ENCODE measurements at regions not wholly inside any gene's neighbourhood (a gene's known extent, or its start where the extent isn't known, plus 50 kb on each side); places are given as distances from the start of the nearest gene placed in this dataset.

- Histone ChIP-seq H3K36me3 (ENCODE audit: control insufficient read depth in 4 of 4, insufficient read depth in 4 of 4, low read length in 4 of 4) (no peaks in the 10 kb centered on the region), H3K27ac (ENCODE audit: low read depth in 1 of 2, low read length in 1 of 2) (no peak overlapping the region), H3K9ac (ENCODE audit: insufficient read depth in 1 of 2, low read length in 2 of 2) (no peak overlapping the region), H3K4me3 (no peak overlapping the region), H3K27me3 (ENCODE audit: control insufficient read depth in 3 of 3, insufficient read depth in 3 of 3, low read length in 2 of 3) (no peaks in the 10 kb centered on the region), H3K4me1 (ENCODE audit: control insufficient read depth in 5 of 5, insufficient read depth in 5 of 5, low read length in 5 of 5) (peaks cover 0 to 1% (median 0%) of the 10 kb centered on the region in 5 donors), H3K9me3 (ENCODE audit: control insufficient read depth in 4 of 4, insufficient read depth in 3 of 4, low read length in 3 of 4) (peaks cover 0 to 7% (median 0%) of the 10 kb centered on the region in 4 donors)
- DNase-seq (no peak), ATAC-seq (ENCODE audit: insufficient read depth, low FRiP score) (no peak)
- 94 to 95% methylated on average over 4 of the region's 4 CpGs for WGBS, 2 donors
- TF ChIP-seq, protein P1, sequence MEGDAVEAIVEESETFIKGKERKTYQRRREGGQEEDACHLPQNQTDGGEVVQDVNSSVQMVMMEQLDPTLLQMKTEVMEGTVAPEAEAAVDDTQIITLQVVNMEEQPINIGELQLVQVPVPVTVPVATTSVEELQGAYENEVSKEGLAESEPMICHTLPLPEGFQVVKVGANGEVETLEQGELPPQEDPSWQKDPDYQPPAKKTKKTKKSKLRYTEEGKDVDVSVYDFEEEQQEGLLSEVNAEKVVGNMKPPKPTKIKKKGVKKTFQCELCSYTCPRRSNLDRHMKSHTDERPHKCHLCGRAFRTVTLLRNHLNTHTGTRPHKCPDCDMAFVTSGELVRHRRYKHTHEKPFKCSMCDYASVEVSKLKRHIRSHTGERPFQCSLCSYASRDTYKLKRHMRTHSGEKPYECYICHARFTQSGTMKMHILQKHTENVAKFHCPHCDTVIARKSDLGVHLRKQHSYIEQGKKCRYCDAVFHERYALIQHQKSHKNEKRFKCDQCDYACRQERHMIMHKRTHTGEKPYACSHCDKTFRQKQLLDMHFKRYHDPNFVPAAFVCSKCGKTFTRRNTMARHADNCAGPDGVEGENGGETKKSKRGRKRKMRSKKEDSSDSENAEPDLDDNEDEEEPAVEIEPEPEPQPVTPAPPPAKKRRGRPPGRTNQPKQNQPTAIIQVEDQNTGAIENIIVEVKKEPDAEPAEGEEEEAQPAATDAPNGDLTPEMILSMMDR (IDR thresholded peaks at IDR 0.05; ENCODE audit: control extremely low read depth, extremely low read depth) = no peak
These were observed 437.7 kb upstream of the KLF4 start for GRCh38 chr9:107927276-107927675.

- Histone ChIP-seq H3K36me3 (ENCODE audit: control insufficient read depth in 4 of 4, insufficient read depth in 4 of 4, low read length in 4 of 4) (no peaks in the 10 kb centered on the region), H3K4me3 (no peak overlapping the region), H3K4me1 (ENCODE audit: control insufficient read depth in 5 of 5, insufficient read depth in 5 of 5, low read length in 5 of 5) (peaks cover 0 to 1% (median 0%) of the 10 kb centered on the region in 5 donors), H3K27ac (ENCODE audit: low read depth in 1 of 2, low read length in 1 of 2) (no peak overlapping the region), H3K9me3 (ENCODE audit: control insufficient read depth in 4 of 4, insufficient read depth in 3 of 4, low read length in 3 of 4) (peaks cover 0 to 7% (median 0%) of the 10 kb centered on the region in 4 donors), H3K27me3 (ENCODE audit: control insufficient read depth in 3 of 3, insufficient read depth in 3 of 3, low read length in 2 of 3) (no peaks in the 10 kb centered on the region), H3K9ac (ENCODE audit: insufficient read depth in 1 of 2, low read length in 2 of 2) (no peak overlapping the region)
- TF ChIP-seq, protein P1 (IDR thresholded peaks at IDR 0.05; ENCODE audit: control extremely low read depth, extremely low read depth) = no peak
- 88 to 91% methylated on average over 5 of the region's 5 CpGs for WGBS, 2 donors
- DNase-seq (no peak), ATAC-seq (ENCODE audit: insufficient read depth, low FRiP score) (no peak)
These were observed 436.3 kb upstream of the KLF4 start for GRCh38 chr9:107925749-107926297.

DNA sequence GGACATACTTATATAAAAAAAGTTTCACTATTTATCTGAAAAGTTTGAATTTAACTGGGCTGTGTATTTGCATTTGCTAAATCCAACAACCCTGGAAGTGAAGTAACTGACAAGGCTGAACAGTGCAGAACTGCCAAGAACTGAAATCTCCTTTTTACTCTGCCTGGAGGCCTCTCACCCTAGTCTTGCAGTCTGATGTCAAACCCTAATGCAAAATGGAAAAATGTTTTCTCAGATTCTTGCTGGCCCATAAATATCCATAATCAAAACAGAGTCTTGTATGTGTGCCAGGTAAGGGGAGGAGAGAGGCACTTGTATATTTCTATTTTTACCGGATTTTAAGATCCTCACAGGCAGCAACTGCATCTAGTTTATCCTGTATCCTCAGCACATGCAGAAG is 432.7 kb upstream of the KLF4 start:
- H3K27me3 ChIP-seq (ENCODE audit: control insufficient read depth in 3 of 3, insufficient read depth in 3 of 3, low read length in 2 of 3) = no peaks in the 10 kb centered on the region

More for the DNA sequence above, 432.7 kb upstream of the KLF4 start:
- Histone ChIP-seq H3K4me3 (no peak overlapping the region), H3K4me1 (ENCODE audit: control insufficient read depth in 5 of 5, insufficient read depth in 5 of 5, low read length in 5 of 5) (peaks cover 0 to 11% (median 0%) of the 10 kb centered on the region in 5 donors), H3K36me3 (ENCODE audit: control insufficient read depth in 4 of 4, insufficient read depth in 4 of 4, low read length in 4 of 4) (no peaks in the 10 kb centered on the region), H3K27ac (ENCODE audit: low read depth in 1 of 2, low read length in 1 of 2) (no peak overlapping the region), H3K9ac (ENCODE audit: insufficient read depth in 1 of 2, low read length in 2 of 2) (no peak overlapping the region), H3K9me3 (ENCODE audit: control insufficient read depth in 4 of 4, insufficient read depth in 3 of 4, low read length in 3 of 4) (peaks cover 0 to 7% (median 0%) of the 10 kb centered on the region in 4 donors)
- DNase-seq (peak in 2 of 3 donors; percentile 23 to 34), ATAC-seq (ENCODE audit: insufficient read depth, low FRiP score) (no peak)
- WGBS, 2 donors = 43 to 80% methylated on average over 1 of the region's 1 CpG
- TF ChIP-seq, protein P1 (IDR thresholded peaks at IDR 0.05; ENCODE audit: control extremely low read depth, extremely low read depth) = no peak
